GM12891 (cell line): ENCODE measurements at regions not wholly inside any gene's neighbourhood (a gene's known extent, or its start where the extent isn't known, plus 50 kb on each side); places are given as distances from the start of the nearest gene placed in this dataset.
"Not testable (repeated sequence)": the region's sequence is repeated elsewhere in the genome, so short reads cannot be mapped to it uniquely, and the experiment has no call there.

Experiments used
- PAX5 ChIP-seq: IDR thresholded peaks from 2 replicates; pipeline ENCODE4 v1.6.1; 2011; ENCODE audit warnings: low read length, moderate library complexity, mild to moderate bottlenecking; ENCODE audit not compliant: insufficient read depth, severe bottlenecking
- POLR2A ChIP-seq: IDR thresholded peaks from 2 replicates; pipeline ENCODE4 v1.6.1; 2011; ENCODE audit warnings: low read depth, low read length, control low read depth
- POLR2AphosphoS5 ChIP-seq: IDR thresholded peaks from 2 replicates; pipeline ENCODE4 v1.6.1; 2011; ENCODE audit warnings: low read depth, low read length, control low read depth
- TAF1 ChIP-seq: IDR thresholded peaks from 2 replicates; pipeline ENCODE4 v1.6.1; 2011; ENCODE audit warnings: low read depth, low read length, control low read depth

DNA sequence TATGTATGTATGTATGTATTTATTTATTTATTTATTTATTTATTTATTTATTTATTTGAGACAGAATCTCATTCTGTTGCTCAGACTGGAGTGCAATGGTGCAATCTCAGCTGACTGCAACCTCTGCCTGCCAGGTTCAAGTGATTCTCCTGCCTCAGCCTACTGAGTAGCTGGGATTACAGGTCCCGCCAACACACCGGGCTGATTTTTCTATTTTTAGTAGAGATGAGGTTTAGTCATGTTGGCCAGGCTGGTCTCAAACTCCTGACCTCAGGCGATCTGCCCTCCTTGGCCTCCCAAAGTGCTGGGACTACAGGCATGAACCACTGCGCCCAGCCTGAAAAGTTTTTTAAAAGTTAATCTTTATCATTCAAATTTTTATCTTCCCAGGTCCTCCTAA, 532.9 kb upstream of the SMIM21 start:
- TF ChIP-seq POLR2A, TAF1, POLR2AphosphoS5, PAX5: not testable (repeated sequence)
